LNCaP clone FGC (cell line): ENCODE measurements at regions not wholly inside any gene's neighbourhood (a gene's known extent, or its start where the extent isn't known, plus 50 kb on each side); places are given as distances from the start of the nearest gene placed in this dataset.

ENCODE experiments used
- DNase-seq: peaks from one replicate; pipeline ENCODE4 v3.0.0-alpha.2; 2011; ENCODE audit warnings: low read depth
- H3K4me3 ChIP-seq: 2 replicates; pipeline ENCODE4 v1.5.1; 2011; ENCODE audit warnings: mild to moderate bottlenecking, low read depth, low read length, control low read depth
- TF ChIP-seq, protein P1 (sequence below): IDR thresholded peaks from 2 replicates; pipeline ENCODE4 v1.5.1; 2012; ENCODE audit warnings: mild to moderate bottlenecking; ENCODE audit not compliant: control insufficient read depth, insufficient read depth; ENCODE audit errors: extremely low read depth

DNA sequence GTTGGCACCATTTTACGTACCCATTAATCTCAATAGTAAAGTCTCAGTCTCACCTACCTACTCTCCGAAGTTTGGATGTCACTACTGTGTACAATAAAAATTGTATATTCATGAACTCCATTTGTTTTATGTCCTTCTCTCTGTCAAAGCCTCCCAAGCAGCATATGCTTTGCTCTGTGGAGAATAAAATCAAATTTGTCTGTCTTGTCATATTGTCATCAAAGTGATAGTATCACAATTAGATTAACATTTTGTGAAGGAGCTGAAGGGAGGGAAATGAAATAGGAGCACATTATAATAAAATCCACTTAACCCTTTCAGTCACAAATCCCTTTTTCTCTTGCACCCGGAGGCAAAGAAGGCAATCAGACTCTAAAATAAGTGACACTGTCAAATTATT is 177.1 kb upstream of the RRP15 start:
- DNase-seq, result no peak
- TF ChIP-seq, protein P1, sequence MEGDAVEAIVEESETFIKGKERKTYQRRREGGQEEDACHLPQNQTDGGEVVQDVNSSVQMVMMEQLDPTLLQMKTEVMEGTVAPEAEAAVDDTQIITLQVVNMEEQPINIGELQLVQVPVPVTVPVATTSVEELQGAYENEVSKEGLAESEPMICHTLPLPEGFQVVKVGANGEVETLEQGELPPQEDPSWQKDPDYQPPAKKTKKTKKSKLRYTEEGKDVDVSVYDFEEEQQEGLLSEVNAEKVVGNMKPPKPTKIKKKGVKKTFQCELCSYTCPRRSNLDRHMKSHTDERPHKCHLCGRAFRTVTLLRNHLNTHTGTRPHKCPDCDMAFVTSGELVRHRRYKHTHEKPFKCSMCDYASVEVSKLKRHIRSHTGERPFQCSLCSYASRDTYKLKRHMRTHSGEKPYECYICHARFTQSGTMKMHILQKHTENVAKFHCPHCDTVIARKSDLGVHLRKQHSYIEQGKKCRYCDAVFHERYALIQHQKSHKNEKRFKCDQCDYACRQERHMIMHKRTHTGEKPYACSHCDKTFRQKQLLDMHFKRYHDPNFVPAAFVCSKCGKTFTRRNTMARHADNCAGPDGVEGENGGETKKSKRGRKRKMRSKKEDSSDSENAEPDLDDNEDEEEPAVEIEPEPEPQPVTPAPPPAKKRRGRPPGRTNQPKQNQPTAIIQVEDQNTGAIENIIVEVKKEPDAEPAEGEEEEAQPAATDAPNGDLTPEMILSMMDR, result no peak
- no peak overlapping the region for H3K4me3 ChIP-seq

- no peak overlapping the region for H3K4me3 ChIP-seq
- DNase-seq, result no peak
- TF ChIP-seq, protein P1, result no peak
Observed at GRCh38 chr1:218112862-218113261, 172.2 kb upstream of the RRP15 start.

DNA sequence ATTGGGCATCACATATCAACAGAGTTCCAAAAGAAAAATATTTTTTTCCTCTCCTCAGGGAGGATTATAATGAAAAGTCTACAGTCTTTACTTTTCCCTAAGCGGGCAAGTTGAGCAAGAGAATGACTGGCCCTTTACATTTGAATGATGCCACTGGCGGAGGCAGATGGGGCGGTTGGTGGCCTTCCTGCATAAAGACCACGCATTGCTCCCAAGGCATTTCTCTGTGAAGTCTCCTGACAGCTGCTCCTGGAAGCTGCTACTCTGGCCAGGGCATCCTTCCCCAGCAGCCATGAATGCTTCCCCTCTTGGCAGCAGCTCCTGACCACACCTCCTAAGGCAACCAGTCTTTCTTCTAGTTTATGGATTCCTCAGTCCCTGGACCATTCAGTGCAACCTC is 161.1 kb upstream of the RRP15 start:
- TF ChIP-seq, protein P1, result no peak
- DNase-seq, result no peak
- H3K4me3 ChIP-seq, result no peak overlapping the region

GRCh38 chr1:218135371-218135770 is 149.7 kb upstream of the RRP15 start:
- TF ChIP-seq, protein P1, result no peak
- no peak overlapping the region for H3K4me3 ChIP-seq
- DNase-seq, result no peak

- H3K4me3 ChIP-seq, result no peak overlapping the region
- DNase-seq, result no peak
- TF ChIP-seq, protein P1, result no peak
Observed at GRCh38 chr1:218139761-218140160, 145.3 kb upstream of the RRP15 start.

DNA sequence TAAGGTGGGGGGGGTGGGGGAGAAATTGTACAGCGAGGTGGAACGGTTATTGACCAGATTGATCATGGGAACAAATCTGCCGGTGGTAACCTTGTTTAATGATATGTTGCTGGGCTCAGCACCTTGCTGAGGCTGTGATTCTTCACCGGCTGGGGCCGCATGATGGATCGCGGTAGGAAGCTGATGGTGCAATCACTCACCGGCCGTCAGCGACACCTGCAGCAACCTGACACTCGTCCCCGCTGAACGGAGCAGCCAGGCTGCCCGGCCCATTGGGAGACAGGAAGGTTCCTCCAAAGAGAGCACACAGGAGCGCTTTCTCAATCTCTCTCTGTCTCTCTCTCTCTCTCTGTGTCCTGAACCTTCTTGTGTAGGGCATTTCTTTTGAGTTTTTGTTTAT is 128.5 kb upstream of the RRP15 start:
- no peak for DNase-seq
- H3K4me3 ChIP-seq, result no peak overlapping the region
- TF ChIP-seq, protein P1, result no peak

DNA sequence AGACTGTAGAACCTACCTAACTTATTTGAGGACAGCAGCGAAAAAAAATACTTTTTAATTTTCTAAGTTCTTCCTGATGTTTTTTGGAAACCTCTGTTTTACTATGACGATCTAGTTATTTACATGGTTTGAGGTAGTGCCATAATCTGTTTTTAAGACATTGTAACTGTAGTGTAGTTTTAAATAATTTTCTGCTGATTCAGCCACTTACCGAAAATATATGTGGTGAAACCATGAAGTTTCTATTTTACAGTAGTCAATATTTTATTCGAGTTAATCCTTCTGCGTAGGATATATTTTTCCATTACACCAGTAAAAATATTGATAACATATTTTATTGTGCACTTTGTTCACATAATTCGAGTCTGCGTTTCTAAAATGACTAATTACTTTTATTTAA is 121.7 kb upstream of the RRP15 start:
- TF ChIP-seq, protein P1, result no peak
- DNase-seq, result no peak
- H3K4me3 ChIP-seq, result peak overlapping the region; percentile 44
